HG02623 (cell line): ENCODE measurements at regions not wholly inside any gene's neighbourhood (a gene's known extent, or its start where the extent isn't known, plus 50 kb on each side); places are given as distances from the start of the nearest gene placed in this dataset.
"Not testable (repeated sequence)": the region's sequence is repeated elsewhere in the genome, so short reads cannot be mapped to it uniquely, and the experiment has no call there.

ENCODE experiments used
- ATAC-seq: cut with Tn5 transposase; IDR thresholded peaks from one replicate; pipeline ENCODE4 v1.9.1; 2021; ENCODE audit warnings: moderate library complexity; ENCODE audit not compliant: unreplicated experiment

DNA sequence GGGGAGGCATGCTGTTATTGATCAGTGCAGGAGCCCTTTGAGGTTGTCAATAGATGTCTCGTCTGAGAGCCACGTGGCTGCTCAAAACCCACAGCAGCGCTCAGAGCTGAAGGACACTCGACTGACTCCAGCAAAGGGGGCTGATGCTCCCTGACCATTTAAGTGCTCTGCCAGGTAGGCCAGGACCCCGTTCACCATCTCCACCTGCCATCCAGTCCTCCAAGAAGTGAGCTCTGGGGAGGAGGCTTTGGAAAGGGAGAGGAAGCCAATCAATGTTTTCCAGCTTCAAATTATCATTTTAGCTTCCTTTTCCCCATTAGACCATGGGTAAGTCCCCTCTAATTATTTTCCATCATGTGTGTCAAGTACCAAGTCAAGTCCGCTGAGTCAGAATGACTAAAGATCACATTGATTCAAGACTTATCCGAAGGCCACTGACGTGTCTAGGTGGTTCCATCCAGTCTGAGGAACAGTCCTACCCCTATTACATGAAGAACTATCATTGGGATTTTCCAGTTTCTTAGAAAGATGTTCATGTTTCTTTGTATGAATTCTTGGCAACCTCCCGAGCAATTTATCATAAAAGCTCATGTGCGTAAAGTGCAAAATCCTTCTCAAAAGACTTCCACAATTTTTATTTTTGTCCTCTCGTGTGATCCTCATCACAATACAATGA, 302.6 kb upstream of the LYZL1 start:
- no peak for ATAC-seq

DNA sequence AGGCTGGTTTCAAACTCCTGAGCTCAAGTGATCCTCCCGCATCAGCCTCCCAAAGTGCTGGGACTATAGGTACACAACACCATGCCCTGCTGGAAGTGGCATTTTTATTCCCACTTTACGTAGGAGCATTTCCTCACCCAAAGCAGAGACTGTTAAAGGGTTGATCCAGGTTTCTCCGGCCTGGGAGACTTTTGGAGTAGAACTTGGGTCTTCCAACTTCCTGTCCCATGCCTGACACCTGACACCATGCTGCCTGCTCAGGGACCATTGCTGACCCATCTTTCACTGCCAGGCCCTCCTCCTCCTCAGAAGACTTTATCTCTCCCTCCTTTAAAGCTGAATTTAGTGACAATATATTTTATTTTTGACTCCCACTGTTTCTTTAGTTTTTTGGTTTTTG, 302.0 kb upstream of the LYZL1 start:
- ATAC-seq = no peak

- no peak for ATAC-seq
Measured at GRCh38 chr10:28987555-28988320, 301.1 kb upstream of the LYZL1 start.

DNA sequence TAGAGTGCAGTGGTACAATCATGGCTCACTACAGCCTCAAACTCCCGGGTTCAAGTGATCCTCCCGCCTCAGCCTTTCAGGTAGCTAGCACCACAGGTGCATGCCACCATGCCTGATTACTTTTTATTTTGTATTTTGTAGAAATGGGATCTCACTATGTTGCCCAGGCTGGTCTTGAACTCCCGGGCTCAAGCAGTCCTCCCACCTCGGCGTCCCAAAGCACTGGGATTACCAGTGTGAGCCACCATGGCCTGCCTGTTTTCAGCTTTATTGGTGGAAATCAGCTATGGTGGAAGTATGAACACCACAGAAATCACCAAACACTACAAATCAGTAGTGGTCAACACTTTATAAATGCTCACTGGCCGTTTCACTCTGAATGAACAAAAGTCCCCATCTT, 299.9 kb upstream of the LYZL1 start:
- no peak for ATAC-seq

- ATAC-seq = no peak
Measured at GRCh38 chr10:28991333-28992270, 297.3 kb upstream of the LYZL1 start.

DNA sequence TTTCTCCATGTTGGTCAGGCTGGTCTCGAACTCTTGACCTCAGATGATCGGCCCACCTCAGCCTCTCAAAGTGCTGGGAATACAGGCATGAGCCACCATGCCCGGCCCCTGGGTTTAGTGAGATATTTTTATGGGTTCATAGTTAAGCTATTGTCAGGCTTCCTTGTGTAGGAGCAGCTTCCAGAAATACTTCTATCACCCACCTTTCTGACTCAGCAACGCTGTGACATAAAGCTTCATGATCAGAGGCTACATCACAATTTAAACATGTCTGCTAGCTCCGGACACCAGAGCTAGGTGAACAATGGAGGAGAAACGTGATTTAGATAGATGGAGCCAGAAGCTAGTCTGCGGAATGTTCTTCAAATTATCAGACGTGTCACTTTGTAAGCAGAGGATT, 295.8 kb upstream of the LYZL1 start:
- no peak for ATAC-seq

GRCh38 chr10:28993861-28994260, 295.0 kb upstream of the LYZL1 start:
- no peak for ATAC-seq

GRCh38 chr10:28994802-28995201, 294.1 kb upstream of the LYZL1 start:
- not testable (repeated sequence) for ATAC-seq

DNA sequence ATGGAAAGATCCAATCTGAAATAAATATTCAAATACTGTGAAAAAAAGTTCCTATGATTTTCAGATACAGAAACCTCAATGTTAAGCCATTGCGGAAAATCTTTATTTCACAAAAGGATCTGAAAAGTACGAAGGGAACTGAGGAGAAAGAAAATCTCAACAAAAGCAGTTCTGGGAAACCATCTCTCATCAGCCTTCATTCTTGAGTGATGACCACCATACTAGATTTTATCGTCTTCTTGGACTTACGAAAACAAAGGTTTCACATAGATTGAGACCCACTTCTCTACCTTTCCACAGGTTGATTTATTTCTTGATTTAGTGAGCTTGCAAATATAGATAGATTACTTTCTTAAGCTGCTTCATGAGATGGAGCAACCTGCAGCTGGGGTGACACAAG, 293.4 kb upstream of the LYZL1 start:
- ATAC-seq = no peak

- ATAC-seq = no peak
Measured at GRCh38 chr10:28996345-28996744, 292.5 kb upstream of the LYZL1 start.

DNA sequence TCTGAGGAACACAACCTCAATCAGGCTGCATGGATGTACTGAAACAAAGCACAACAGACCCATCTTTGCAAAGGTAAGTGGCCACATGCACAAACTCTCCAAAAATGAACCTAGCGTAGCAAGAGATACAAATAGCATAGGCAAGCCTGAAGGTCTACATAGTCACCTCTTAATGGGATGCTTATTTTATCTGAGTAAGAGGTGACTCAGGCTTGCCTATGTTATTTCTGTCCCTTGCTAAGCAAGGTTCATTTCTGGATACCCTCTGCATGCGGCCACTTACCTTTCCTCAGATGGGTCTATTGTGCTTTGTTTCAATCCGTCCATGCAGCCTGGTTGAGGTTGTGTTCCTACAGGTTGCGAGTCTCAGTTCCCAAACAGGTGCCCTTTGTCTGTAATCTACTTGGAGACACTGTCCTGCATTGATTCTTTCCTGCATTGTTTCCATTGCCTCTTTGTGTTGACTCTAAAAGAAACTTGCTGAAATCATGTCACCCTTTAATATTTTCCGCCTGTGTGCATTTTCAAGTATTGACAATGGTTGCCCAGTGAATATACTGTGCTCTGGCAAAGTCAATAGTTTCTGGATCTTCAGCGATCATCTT, 291.8 kb upstream of the LYZL1 start:
- no peak for ATAC-seq

DNA sequence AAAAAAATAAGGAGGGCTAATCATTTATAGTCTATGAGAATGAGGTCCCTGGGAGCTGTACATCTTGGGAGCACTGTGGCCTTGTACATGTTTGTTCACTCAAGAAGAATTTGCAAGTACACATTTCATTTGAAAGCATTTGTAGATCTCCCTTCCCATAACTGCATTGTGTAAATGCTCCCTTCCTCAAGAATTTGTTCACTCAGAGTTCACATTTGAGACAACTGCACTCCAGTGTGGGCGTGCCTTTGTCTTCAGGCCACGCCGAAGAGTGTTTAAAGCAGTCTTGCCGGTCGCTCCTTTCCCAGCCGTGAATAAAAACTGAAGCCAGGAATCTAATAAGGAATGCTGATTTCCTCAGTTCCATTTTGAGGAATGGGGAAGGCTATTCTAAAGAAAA, 291.1 kb upstream of the LYZL1 start:
- ATAC-seq = no peak

- no peak for ATAC-seq
Measured at GRCh38 chr10:29001801-29002200, 287.1 kb upstream of the LYZL1 start.

- not testable (repeated sequence) for ATAC-seq
Measured at GRCh38 chr10:29003014-29003413, 285.9 kb upstream of the LYZL1 start.

DNA sequence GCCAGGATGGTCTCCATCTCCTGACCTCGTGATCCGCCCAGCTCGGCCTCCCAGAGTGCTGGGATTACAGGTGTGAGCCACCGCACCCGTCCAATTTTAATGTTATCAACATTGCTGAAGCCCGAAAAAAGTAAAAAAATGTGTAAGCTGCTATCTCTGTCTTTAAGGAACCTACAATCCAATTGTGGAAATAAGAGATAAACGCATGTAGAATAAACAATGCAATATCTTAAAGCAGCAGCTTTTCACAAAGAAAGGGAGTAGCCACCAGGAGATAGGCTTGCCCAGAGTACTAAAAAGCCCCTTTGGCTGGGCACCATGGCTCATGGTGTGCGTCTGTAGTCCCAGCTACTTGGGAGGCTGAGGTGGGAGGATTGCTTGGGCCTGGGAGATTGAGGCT, 282.9 kb upstream of the LYZL1 start:
- no peak for ATAC-seq

DNA sequence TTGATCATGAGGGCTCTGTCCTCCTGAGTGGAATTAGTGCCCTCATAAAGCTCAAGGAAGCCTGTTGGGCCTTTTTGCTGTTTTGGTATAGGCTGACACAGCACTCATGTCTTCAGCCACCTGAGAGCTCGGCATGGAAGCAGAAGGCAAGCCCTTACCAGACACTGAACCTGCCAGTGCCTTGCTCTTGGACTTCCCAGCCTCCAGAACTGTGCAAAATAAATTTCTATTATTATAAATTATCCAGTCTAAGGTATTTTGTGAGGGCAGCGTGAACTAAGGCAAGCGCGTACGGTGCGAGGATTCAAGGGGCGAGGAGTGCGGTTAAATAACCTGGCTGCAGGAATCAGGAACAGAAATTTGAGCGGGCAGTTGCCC, 281.5 kb upstream of the LYZL1 start:
- no peak for ATAC-seq

DNA sequence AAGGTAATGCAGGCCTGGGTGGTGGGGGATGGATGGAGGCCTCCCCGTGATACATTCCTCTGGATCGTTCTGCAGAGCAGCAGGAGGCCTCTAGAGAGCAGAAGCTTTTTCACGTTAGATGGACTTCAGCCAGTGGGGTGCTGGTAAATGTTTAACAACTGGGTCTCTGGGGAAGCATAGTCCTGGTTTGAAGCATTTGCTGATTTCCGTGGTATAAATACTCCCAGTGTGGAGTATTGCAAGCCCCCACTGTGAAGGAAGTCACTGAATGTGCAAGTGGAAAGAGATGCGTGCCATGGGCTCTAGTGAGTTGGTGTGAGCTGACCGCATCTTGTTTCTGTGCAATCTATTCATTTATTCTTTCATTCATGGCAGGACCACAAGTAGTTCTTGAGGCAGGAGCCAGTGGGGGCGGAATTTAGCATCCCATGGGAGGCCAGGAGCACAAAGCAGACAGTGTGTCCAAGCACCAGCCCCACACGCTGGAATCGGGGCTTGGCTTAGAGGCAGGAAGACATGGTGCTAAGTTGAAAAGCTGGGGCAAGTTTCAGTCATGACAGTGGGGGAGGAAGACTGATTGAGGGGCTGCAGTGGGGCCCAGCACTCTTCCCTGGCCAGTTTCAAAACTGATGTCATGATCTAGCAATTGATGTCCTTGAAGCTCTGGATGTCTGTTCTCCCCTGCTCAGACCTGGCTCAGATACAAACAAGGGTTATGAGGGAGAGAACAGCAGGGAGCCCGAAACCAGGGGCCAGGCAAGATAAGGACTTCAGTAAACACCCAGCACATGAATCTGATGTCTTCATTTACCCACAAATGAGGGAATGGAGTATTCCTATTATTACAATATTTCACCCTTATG, 280.9 kb upstream of the LYZL1 start:
- ATAC-seq = no peak

DNA sequence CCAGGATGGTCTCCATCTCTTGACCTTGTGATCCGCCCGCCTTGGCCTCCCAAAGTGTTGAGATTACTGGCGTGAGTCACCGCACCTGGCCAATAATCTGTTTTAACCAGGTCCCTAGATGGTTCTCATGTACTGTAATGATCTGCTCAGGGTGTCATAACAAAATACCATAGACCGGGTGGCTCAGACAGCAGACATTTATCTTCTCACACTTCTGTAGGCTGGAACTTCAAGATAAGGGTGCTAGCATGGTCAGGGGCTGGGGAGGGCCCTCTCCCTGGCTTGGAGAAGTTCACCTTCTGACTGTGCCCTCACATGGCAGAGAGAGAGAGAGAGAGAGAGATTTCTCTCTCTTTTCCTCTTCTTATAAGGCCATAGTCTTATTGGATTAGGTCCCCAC, 279.4 kb upstream of the LYZL1 start:
- ATAC-seq = no peak

GRCh38 chr10:29011516-29011915, 277.4 kb upstream of the LYZL1 start:
- ATAC-seq = no peak

DNA sequence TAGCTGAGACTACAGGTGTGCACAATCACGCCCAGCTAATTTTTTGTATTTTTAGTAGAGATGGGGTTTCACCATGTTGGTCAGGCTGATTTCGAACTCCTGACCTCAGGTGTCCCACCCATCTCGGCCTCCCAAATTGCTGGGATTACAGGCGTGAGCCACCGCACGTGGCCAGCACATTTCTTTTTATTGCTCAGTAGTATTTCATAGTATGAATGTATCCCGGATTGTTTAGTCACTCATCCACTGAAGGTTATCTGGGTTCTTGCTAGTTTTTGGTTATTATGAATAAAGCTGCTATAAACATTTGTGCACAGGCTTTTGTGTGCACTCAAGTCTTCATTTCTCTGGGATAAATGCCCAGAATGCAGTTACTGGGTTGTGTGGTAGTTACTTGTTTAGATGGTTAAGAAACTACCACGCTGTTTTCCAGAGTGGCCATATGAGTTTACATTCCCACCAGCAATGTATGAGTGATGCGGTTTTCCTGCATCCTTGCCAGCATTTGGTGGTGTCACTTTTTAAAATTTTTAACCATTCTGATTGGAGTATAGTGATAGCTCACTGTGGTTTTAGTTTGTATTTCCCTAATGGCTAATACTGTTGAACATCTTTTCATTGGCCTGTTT, 275.8 kb upstream of the LYZL1 start:
- ATAC-seq = no peak
